ENCODE measurements at regions not wholly inside any gene's neighbourhood (a gene's known extent, or its start where the extent isn't known, plus 50 kb on each side); places are given as distances from the start of the nearest gene placed in this dataset.

DNA sequence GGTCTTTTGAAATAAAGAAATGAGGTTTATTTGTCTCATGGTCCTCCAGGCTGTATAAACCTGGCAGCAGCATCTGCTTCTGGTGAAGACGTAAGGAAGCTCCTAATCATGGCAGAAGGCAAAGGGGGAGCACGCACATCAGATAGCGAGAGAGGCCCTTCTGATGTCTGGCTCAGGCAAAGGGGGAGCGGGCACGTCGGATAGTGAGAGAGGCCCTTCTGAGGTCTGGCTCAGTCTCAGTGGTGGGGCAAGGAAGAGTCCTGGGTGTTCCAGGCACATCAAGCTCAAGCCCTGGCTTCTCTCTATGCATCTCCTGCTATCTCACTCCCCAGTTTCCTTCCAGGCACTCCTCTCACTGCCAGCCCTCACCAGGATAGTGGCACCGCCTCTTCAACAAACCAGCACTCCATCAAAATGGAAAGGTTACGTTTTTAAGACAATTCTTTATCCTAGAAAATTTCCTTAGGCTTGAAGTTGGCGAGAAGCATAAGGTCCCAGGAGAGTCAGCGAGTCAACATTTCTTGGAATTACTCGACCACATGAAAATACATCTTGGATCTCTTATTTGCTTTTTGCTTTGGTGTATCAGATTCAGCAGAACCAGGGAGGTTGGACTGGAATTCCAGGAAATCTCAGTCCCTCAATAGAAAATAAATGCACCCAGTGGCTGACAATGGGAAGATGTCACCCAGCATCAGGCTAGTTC lies 189.6 kb upstream of the TMEM132C start:
- TF ChIP-seq POLR2AphosphoS5 (IDR thresholded peaks at IDR 0.05) = no peak
- no peak for TF ChIP-seq CTCF (IDR thresholded peaks at IDR 0.05 in 8 of 11, conservative IDR thresholded peaks at IDR 0.05 in 3 of 11)
- no peak for TF ChIP-seq POLR2A (IDR thresholded peaks at IDR 0.05)
